GM12878 (cell line): ENCODE measurements at regions not wholly inside any gene's neighbourhood (a gene's known extent, or its start where the extent isn't known, plus 50 kb on each side); places are given as distances from the start of the nearest gene placed in this dataset.

ENCODE experiments used
- ATF3 ChIP-seq: IDR thresholded peaks from 2 replicates; pipeline ENCODE4 v1.6.1; 2011; ENCODE audit warnings: low read depth, mild to moderate bottlenecking, low read length, moderate library complexity, borderline replicate concordance; ENCODE audit errors: extremely low read depth
- CTCF ChIP-seq, 3 experiments: IDR thresholded peaks in 2 of 3; conservative IDR thresholded peaks in 1 of 3; 2 replicates each; pipeline ENCODE4 v1.5.1; 2011; ENCODE audit warnings: low read depth in 3 of 3, low read length in 3 of 3, mild to moderate bottlenecking in 3 of 3, control low read depth in 2 of 3, moderate library complexity in 2 of 3, inconsistent platforms in 1 of 3, mixed read lengths in 1 of 3; ENCODE audit not compliant: control insufficient read depth in 2 of 3, insufficient read depth in 1 of 3; ENCODE audit errors: extremely low read depth in 1 of 3
- DPF2 ChIP-seq: fragments of 450-650 bp; IDR thresholded peaks from 2 replicates; pipeline ENCODE4 v1.6.1; 2017; ENCODE audit warnings: mild to moderate bottlenecking
- EZH2 ChIP-seq: IDR thresholded peaks from 2 replicates; pipeline ENCODE4 v1.6.1; 2012; ENCODE audit warnings: low read depth, mild to moderate bottlenecking, control low read depth, inconsistent platforms, low read length, borderline replicate concordance; ENCODE audit not compliant: control insufficient read depth
- MXI1 ChIP-seq: fragments of 150-350 bp; IDR thresholded peaks from 2 replicates; pipeline ENCODE4 v1.6.1; 2011; ENCODE audit warnings: low read depth, mild to moderate bottlenecking, inconsistent platforms, low read length, improper control_type of control experiment
- RAD51 ChIP-seq: fragments of 450-650 bp; IDR thresholded peaks from 2 replicates; pipeline ENCODE4 v1.6.1; 2016; ENCODE audit warnings: moderate library complexity, mild to moderate bottlenecking, inconsistent platforms
- SRF ChIP-seq, 2 experiments: IDR thresholded peaks; 2 replicates each; pipeline ENCODE4 v1.6.1; 2011; ENCODE audit warnings: low read depth in 2 of 2, low read length in 2 of 2, mild to moderate bottlenecking in 1 of 2, moderate library complexity in 1 of 2
- STAT1 ChIP-seq: fragments of 450-650 bp; conservative IDR thresholded peaks from 2 replicates; pipeline ENCODE4 v1.6.1; 2014; ENCODE audit warnings: antibody characterized with exemption, mild to moderate bottlenecking

GRCh38 chr7:31457551-31457950 is 56.3 kb upstream of the ITPRID1 start:
- TF ChIP-seq RAD51 (no peak), DPF2 (no peak), ATF3 (no peak), CTCF (IDR thresholded peaks at IDR 0.05 in 2 of 3, conservative IDR thresholded peaks at IDR 0.05 in 1 of 3; ENCODE audit: control insufficient read depth in 2 of 3, extremely low read depth in 1 of 3, insufficient read depth in 1 of 3, low read depth in 3 of 3, low read length in 3 of 3) (no peak), MXI1 (no peak), SRF (IDR thresholded peaks at IDR 0.05; ENCODE audit: low read depth in 2 of 2, low read length in 2 of 2) (no peak), EZH2 (no peak), STAT1 (no peak)
